ENCODE measurements at regions not wholly inside any gene's neighbourhood (a gene's known extent, or its start where the extent isn't known, plus 50 kb on each side); places are given as distances from the start of the nearest gene placed in this dataset.

DNA sequence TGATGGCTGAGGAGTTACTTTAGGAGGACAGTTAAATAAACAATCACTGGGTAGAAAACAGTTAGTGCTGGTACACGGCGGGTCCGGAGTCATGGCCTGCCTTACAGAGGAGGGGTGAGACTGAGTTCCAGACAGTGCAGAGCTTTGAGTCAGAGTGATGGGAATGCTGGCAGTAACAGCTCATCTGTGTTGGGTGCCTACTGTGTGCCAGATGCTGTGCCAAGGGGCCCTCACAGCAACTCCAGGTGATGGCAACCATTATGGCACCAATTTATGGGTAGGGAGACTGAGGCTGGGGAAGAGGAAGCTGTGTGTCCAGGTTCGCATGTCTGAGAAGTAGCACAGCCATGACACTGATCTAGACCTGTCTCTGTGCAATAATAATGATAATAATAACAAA is 132.6 kb downstream of the CEBPB start:
- intact Hi-C loops (cut with DNase I) = no loop called here
- WGBS = 96% methylated on average over 4 of the region's 4 CpGs
- no peak for DNase-seq (ENCODE audit: extremely low spot score)
- Histone ChIP-seq H3K4me1 (peaks cover 16 to 29% (median 23%) of the 10 kb centered on the region in 4 donors), H3K9me3 (no peaks in the 10 kb centered on the region), H3K36me3 (no peaks in the 10 kb centered on the region), H3K27ac (replicated peaks in 1 of 4) (no peak overlapping the region), H3K4me3 (no peak overlapping the region), H3K27me3 (no peaks in the 10 kb centered on the region)
- TF ChIP-seq POLR2AphosphoS5 (IDR thresholded peaks at IDR 0.05) = no peak
- TF ChIP-seq EP300 (IDR thresholded peaks at IDR 0.05) = no peak
- TF ChIP-seq, protein P1, sequence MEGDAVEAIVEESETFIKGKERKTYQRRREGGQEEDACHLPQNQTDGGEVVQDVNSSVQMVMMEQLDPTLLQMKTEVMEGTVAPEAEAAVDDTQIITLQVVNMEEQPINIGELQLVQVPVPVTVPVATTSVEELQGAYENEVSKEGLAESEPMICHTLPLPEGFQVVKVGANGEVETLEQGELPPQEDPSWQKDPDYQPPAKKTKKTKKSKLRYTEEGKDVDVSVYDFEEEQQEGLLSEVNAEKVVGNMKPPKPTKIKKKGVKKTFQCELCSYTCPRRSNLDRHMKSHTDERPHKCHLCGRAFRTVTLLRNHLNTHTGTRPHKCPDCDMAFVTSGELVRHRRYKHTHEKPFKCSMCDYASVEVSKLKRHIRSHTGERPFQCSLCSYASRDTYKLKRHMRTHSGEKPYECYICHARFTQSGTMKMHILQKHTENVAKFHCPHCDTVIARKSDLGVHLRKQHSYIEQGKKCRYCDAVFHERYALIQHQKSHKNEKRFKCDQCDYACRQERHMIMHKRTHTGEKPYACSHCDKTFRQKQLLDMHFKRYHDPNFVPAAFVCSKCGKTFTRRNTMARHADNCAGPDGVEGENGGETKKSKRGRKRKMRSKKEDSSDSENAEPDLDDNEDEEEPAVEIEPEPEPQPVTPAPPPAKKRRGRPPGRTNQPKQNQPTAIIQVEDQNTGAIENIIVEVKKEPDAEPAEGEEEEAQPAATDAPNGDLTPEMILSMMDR (IDR thresholded peaks at IDR 0.05) = no peak
- TF ChIP-seq POLR2A (IDR thresholded peaks at IDR 0.05; ENCODE audit: low read depth) = no peak

DNA sequence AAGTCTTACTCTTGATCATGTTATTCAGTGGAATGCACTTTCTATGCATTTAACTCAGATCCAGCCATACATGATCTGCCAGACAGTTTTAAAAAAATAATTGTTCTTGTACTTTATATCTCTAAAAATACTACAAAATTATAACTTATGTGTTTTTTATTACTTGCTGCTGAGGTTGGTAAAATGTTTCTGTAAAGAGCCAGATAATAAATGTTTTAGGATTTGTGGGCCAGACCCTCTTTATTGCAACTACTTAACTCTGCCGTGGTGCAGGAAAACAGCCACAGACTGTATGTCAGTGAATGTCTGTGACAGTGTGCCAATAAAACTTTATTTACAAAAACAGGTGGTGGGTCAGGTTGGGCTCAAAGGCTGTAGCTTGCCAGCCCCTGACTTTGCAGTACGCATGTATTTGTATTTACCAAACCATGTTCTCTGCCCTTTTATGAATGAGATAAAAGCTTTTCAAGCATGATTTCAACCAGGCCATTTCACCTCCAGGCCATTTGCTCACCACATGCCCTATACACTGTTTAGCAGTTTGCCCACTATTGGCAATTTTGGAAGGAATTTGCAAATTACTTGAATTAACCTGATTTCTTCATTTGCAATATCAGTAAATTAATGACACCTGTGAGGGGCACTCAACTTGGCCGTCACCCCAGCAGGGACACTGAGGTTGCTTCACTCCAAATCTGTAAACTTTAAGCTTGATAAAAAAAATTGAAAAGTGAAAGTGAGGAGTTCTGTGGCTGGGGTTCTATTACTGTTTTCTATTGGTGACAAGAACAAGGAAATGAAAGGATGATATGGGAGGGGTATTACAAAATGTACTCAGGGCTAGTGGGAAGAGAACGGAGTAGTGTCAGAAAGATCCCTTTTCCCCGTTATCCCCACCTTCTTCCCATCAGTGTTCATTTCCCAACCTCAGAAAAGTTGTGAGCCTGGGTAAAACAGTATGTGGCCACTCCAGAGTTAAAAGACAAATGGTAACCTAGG is 133.4 kb downstream of the CEBPB start:
- peaks cover 16 to 29% (median 23%) of the 10 kb centered on the region in 4 donors for H3K4me1 ChIP-seq
- 82% methylated on average over 5 of the region's 5 CpGs for WGBS
- no peak for DNase-seq (ENCODE audit: extremely low spot score)
- TF ChIP-seq EP300 (IDR thresholded peaks at IDR 0.05) = no peak
- TF ChIP-seq POLR2AphosphoS5 (IDR thresholded peaks at IDR 0.05) = no peak
- TF ChIP-seq, protein P1 (IDR thresholded peaks at IDR 0.05) = no peak
- TF ChIP-seq POLR2A (IDR thresholded peaks at IDR 0.05; ENCODE audit: low read depth) = no peak
- no peak overlapping the region for H3K27ac ChIP-seq (replicated peaks in 1 of 4)
- no peak overlapping the region for H3K4me3 ChIP-seq
- H3K9me3 ChIP-seq = no peaks in the 10 kb centered on the region
- H3K27me3 ChIP-seq = no peaks in the 10 kb centered on the region
- no peaks in the 10 kb centered on the region for H3K36me3 ChIP-seq
- intact Hi-C loops (cut with DNase I) = no loop called here

DNA sequence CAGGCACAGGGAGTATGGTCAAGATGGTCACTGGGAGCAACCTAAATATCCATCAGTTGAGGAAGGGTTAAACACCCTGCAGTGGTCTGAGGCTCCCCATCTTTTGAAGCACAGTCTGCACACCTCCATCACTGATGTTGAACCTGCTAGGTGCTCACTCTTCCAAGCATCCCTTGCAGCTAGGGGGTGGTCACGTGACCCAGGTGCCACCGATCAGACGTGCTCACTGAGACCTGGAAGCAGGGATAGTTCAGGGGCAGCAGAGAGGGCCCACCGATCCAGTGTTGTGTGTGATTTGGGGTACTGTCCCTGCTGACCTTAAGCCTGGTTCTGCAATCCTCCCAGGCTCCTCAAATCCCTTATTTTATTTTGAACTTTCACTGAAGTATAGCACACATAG is 134.6 kb downstream of the CEBPB start:
- H3K4me1 ChIP-seq = peaks cover 16 to 25% (median 22%) of the 10 kb centered on the region in 4 donors
- H3K36me3 ChIP-seq = no peaks in the 10 kb centered on the region
- no peak overlapping the region for H3K27ac ChIP-seq (replicated peaks in 1 of 4)
- no peak overlapping the region for H3K4me3 ChIP-seq
- TF ChIP-seq, protein P1 (IDR thresholded peaks at IDR 0.05) = no peak
- TF ChIP-seq EP300 (IDR thresholded peaks at IDR 0.05) = no peak
- no peak for TF ChIP-seq POLR2AphosphoS5 (IDR thresholded peaks at IDR 0.05)
- TF ChIP-seq POLR2A (IDR thresholded peaks at IDR 0.05; ENCODE audit: low read depth) = no peak
- WGBS = 88% methylated on average over 4 of the region's 4 CpGs
- intact Hi-C loops (cut with DNase I) = no loop called here
- no peaks in the 10 kb centered on the region for H3K9me3 ChIP-seq
- no peak for DNase-seq (ENCODE audit: extremely low spot score)
- no peaks in the 10 kb centered on the region for H3K27me3 ChIP-seq

DNA sequence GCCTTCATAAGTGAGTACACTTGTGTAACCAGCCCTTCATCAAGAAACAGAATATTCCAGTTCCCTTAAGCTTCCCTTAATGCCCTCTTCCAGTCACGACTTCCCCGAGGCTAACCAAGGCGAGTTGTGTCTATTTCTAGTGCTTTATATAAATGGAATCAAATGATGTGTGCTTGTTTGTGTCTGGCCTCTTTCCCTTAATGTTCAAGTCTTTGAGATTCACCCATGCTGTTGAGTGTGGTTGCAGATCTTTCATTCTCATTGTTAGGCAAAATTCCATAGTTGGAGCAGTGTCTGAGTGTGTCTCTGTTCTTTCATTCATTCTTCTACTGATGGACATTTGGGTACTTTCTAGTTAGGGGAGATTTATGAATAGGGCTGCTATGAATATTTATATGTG is 135.0 kb downstream of the CEBPB start:
- Histone ChIP-seq H3K27ac (replicated peaks in 1 of 4) (no peak overlapping the region), H3K4me3 (no peak overlapping the region), H3K9me3 (no peaks in the 10 kb centered on the region), H3K27me3 (no peaks in the 10 kb centered on the region), H3K36me3 (no peaks in the 10 kb centered on the region), H3K4me1 (peaks cover 16 to 20% (median 18%) of the 10 kb centered on the region in 4 donors)
- DNase-seq (ENCODE audit: extremely low spot score) = no peak
- WGBS = 69% methylated on average over 3 of the region's 3 CpGs
- TF ChIP-seq POLR2AphosphoS5 (IDR thresholded peaks at IDR 0.05) = no peak
- TF ChIP-seq, protein P1 (IDR thresholded peaks at IDR 0.05) = no peak
- TF ChIP-seq EP300 (IDR thresholded peaks at IDR 0.05) = no peak
- no peak for TF ChIP-seq POLR2A (IDR thresholded peaks at IDR 0.05; ENCODE audit: low read depth)
- intact Hi-C loops (cut with DNase I) = no loop called here

Measured in esophagus muscularis mucosa (tissue), 4 donors.